Gastroesophageal sphincter (tissue), 3 donors: ENCODE measurements at regions not wholly inside any gene's neighbourhood (a gene's known extent, or its start where the extent isn't known, plus 50 kb on each side); places are given as distances from the start of the nearest gene placed in this dataset.

ENCODE experiments used
- CTCF ChIP-seq, 4 experiments: fragments of 200-600 bp in 2 of 4; fragments of 450-650 bp in 2 of 4; sonication (generic) in 1 of 4; IDR thresholded peaks; one replicate each; pipeline ENCODE4 v1.5.1; 2017 to 2019; ENCODE audit warnings: antibody characterized with exemption in 4 of 4, mild to moderate bottlenecking in 2 of 4, moderate library complexity in 2 of 4
- EP300 ChIP-seq: sonication (generic); formaldehyde crosslinking; IDR thresholded peaks from one replicate; pipeline ENCODE4 v1.6.1; 2017; ENCODE audit warnings: antibody characterized with exemption, mild to moderate bottlenecking
- POLR2A ChIP-seq, 2 donors: fragments of 450-650 bp; IDR thresholded peaks; one replicate each; pipeline ENCODE4 v1.6.1; 2017; ENCODE audit warnings: antibody characterized with exemption in 2 of 2, mild to moderate bottlenecking in 2 of 2, moderate library complexity in 1 of 2
- POLR2AphosphoS5 ChIP-seq: sonication (generic); formaldehyde crosslinking; IDR thresholded peaks from one replicate; pipeline ENCODE4 v1.6.1; 2017; ENCODE audit warnings: antibody characterized with exemption

GRCh38 chr9:78565481-78565880 is 268.6 kb downstream of the PSAT1 start:
- TF ChIP-seq POLR2A (IDR thresholded peaks at IDR 0.05) (no peak), CTCF (IDR thresholded peaks at IDR 0.05) (no peak), POLR2AphosphoS5 (no peak), EP300 (no peak)
